Neural cell (in vitro differentiated cells): ENCODE measurements at regions not wholly inside any gene's neighbourhood (a gene's known extent, or its start where the extent isn't known, plus 50 kb on each side); places are given as distances from the start of the nearest gene placed in this dataset.

ENCODE experiments used
- EP300 ChIP-seq: fragments of 450-650 bp; conservative IDR thresholded peaks from 2 replicates; pipeline ENCODE4 v1.6.1; 2014; ENCODE audit warnings: antibody characterized with exemption, mild to moderate bottlenecking, moderate library complexity; ENCODE audit not compliant: poor library complexity, severe bottlenecking
- MXI1 ChIP-seq: fragments of 450-650 bp; conservative IDR thresholded peaks from 2 replicates; pipeline ENCODE4 v1.6.1; 2014; ENCODE audit warnings: antibody characterized with exemption, mild to moderate bottlenecking; ENCODE audit not compliant: poor library complexity, severe bottlenecking
- POLR2AphosphoS5 ChIP-seq: IDR thresholded peaks from 2 replicates; pipeline ENCODE4 v1.6.1; 2012
- RAD21 ChIP-seq: fragments of 450-650 bp; conservative IDR thresholded peaks from 2 replicates; pipeline ENCODE4 v1.6.1; 2014; ENCODE audit warnings: antibody characterized with exemption, mild to moderate bottlenecking, moderate library complexity
- TAF1 ChIP-seq: IDR thresholded peaks from 2 replicates; pipeline ENCODE4 v1.6.1; 2012; ENCODE audit warnings: low read depth
- TF ChIP-seq, protein P1 (sequence below): fragments of 450-650 bp; IDR thresholded peaks from 2 replicates; pipeline ENCODE4 v1.5.1; 2014; ENCODE audit warnings: antibody characterized with exemption, mild to moderate bottlenecking, moderate library complexity; ENCODE audit not compliant: poor library complexity, severe bottlenecking

DNA sequence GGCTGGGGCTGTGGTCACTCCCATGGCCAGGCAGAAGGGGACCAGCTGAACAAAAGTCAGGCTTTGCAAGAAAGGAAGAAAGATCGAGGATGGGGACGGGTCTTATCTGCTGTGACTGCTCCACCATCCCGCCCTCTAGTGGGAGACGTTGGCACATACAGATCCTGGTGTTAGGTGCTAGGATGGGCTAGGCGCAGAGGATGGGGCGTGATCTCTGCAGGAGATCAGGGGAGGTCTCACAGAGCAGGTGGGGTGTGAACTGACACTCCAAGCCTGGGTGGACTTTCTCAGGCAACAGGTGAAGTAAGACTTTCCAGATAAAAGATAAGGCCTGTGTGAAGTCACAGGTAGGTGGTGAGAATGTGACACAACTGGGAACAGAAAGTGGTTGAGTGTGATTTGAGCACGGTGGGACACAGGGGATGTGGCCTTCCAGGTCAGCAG, 141.9 kb upstream of the SMAD3 start:
- TF ChIP-seq, protein P1, sequence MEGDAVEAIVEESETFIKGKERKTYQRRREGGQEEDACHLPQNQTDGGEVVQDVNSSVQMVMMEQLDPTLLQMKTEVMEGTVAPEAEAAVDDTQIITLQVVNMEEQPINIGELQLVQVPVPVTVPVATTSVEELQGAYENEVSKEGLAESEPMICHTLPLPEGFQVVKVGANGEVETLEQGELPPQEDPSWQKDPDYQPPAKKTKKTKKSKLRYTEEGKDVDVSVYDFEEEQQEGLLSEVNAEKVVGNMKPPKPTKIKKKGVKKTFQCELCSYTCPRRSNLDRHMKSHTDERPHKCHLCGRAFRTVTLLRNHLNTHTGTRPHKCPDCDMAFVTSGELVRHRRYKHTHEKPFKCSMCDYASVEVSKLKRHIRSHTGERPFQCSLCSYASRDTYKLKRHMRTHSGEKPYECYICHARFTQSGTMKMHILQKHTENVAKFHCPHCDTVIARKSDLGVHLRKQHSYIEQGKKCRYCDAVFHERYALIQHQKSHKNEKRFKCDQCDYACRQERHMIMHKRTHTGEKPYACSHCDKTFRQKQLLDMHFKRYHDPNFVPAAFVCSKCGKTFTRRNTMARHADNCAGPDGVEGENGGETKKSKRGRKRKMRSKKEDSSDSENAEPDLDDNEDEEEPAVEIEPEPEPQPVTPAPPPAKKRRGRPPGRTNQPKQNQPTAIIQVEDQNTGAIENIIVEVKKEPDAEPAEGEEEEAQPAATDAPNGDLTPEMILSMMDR = no peak
- TF ChIP-seq TAF1 (no peak), EP300 (no peak), POLR2AphosphoS5 (no peak), RAD21 (no peak), MXI1 (no peak)
